ENCODE measurements at regions not wholly inside any gene's neighbourhood (a gene's known extent, or its start where the extent isn't known, plus 50 kb on each side); places are given as distances from the start of the nearest gene placed in this dataset.

- no peak overlapping the region for H3K4me3 ChIP-seq
- no peak overlapping the region for H3K9ac ChIP-seq (ENCODE audit: insufficient read length)
- TF ChIP-seq EZH2 (IDR thresholded peaks at IDR 0.05) (no peak), POLR2AphosphoS5 (IDR thresholded peaks at IDR 0.05; ENCODE audit: borderline replicate concordance, low read depth, low read length) (no peak)
- H3K9me3 ChIP-seq (ENCODE audit: low read depth, low read length): no peaks in the 10 kb centered on the region
- no peak overlapping the region for H3K27ac ChIP-seq
- no peak for DNase-seq (ENCODE audit: low read depth, low spot score)
- no peaks in the 10 kb centered on the region for H3K36me3 ChIP-seq (ENCODE audit: insufficient read depth, low read length)
These were observed 350.6 kb downstream of the MLLT3 start for GRCh38 chr9:20271723-20272122.

- Histone ChIP-seq H3K27ac (no peak overlapping the region), H3K4me3 (no peak overlapping the region), H3K9me3 (ENCODE audit: low read depth, low read length) (no peaks in the 10 kb centered on the region), H3K36me3 (ENCODE audit: insufficient read depth, low read length) (no peaks in the 10 kb centered on the region), H3K9ac (ENCODE audit: insufficient read length) (no peak overlapping the region)
- DNase-seq (ENCODE audit: low read depth, low spot score): no peak
- TF ChIP-seq FOXP2 (optimal IDR thresholded peaks at IDR 0.05; ENCODE audit: control extremely low read depth, extremely low read length, insufficient read depth) (no peak), EZH2 (IDR thresholded peaks at IDR 0.05) (no peak), POLR2AphosphoS5 (IDR thresholded peaks at IDR 0.05; ENCODE audit: borderline replicate concordance, low read depth, low read length) (no peak)
These were observed 351.2 kb downstream of the MLLT3 start for GRCh38 chr9:20271096-20271495.

- Histone ChIP-seq H3K9me3 (ENCODE audit: low read depth, low read length) (no peaks in the 10 kb centered on the region), H3K9ac (ENCODE audit: insufficient read length) (no peak overlapping the region), H3K4me3 (no peak overlapping the region), H3K27ac (no peak overlapping the region), H3K36me3 (ENCODE audit: insufficient read depth, low read length) (no peaks in the 10 kb centered on the region)
- no peak for TF ChIP-seq FOXP2 (optimal IDR thresholded peaks at IDR 0.05; ENCODE audit: control extremely low read depth, extremely low read length, insufficient read depth)
- TF ChIP-seq EZH2 (IDR thresholded peaks at IDR 0.05): no peak
- TF ChIP-seq POLR2AphosphoS5 (IDR thresholded peaks at IDR 0.05; ENCODE audit: borderline replicate concordance, low read depth, low read length): no peak
- no peak for DNase-seq (ENCODE audit: low read depth, low spot score)
These were observed 352.1 kb downstream of the MLLT3 start for GRCh38 chr9:20270161-20270560.

GRCh38 chr9:20269620-20270019 lies 352.7 kb downstream of the MLLT3 start:
- Histone ChIP-seq H3K36me3 (ENCODE audit: insufficient read depth, low read length) (no peaks in the 10 kb centered on the region), H3K9ac (ENCODE audit: insufficient read length) (no peak overlapping the region), H3K4me3 (no peak overlapping the region), H3K9me3 (ENCODE audit: low read depth, low read length) (no peaks in the 10 kb centered on the region), H3K27ac (no peak overlapping the region)
- DNase-seq (ENCODE audit: low read depth, low spot score): no peak
- TF ChIP-seq EZH2 (IDR thresholded peaks at IDR 0.05): no peak
- no peak for TF ChIP-seq POLR2AphosphoS5 (IDR thresholded peaks at IDR 0.05; ENCODE audit: borderline replicate concordance, low read depth, low read length)
- no peak for TF ChIP-seq FOXP2 (optimal IDR thresholded peaks at IDR 0.05; ENCODE audit: control extremely low read depth, extremely low read length, insufficient read depth)

- H3K4me3 ChIP-seq: no peak overlapping the region
- no peak overlapping the region for H3K9ac ChIP-seq (ENCODE audit: insufficient read length)
- no peaks in the 10 kb centered on the region for H3K36me3 ChIP-seq (ENCODE audit: insufficient read depth, low read length)
- H3K27ac ChIP-seq: no peak overlapping the region
- H3K9me3 ChIP-seq (ENCODE audit: low read depth, low read length): no peaks in the 10 kb centered on the region
- TF ChIP-seq EZH2 (IDR thresholded peaks at IDR 0.05): no peak
- TF ChIP-seq POLR2AphosphoS5 (IDR thresholded peaks at IDR 0.05; ENCODE audit: borderline replicate concordance, low read depth, low read length): no peak
- TF ChIP-seq FOXP2 (optimal IDR thresholded peaks at IDR 0.05; ENCODE audit: control extremely low read depth, extremely low read length, insufficient read depth): no peak
- DNase-seq (ENCODE audit: low read depth, low spot score): no peak
These were observed 357.4 kb downstream of the MLLT3 start for GRCh38 chr9:20264896-20265295.

GRCh38 chr9:20262611-20263010 lies 359.7 kb downstream of the MLLT3 start:
- no peak for DNase-seq (ENCODE audit: low read depth, low spot score)

GRCh38 chr9:20256284-20256948 lies 365.9 kb downstream of the MLLT3 start:
- Histone ChIP-seq H3K9ac (ENCODE audit: insufficient read length) (no peak overlapping the region), H3K36me3 (ENCODE audit: insufficient read depth, low read length) (no peaks in the 10 kb centered on the region), H3K4me3 (no peak overlapping the region), H3K9me3 (ENCODE audit: low read depth, low read length) (no peaks in the 10 kb centered on the region), H3K27ac (no peak overlapping the region)
- no peak for DNase-seq (ENCODE audit: low read depth, low spot score)
- TF ChIP-seq FOXP2 (optimal IDR thresholded peaks at IDR 0.05; ENCODE audit: control extremely low read depth, extremely low read length, insufficient read depth) (no peak), EZH2 (IDR thresholded peaks at IDR 0.05) (no peak), POLR2AphosphoS5 (IDR thresholded peaks at IDR 0.05; ENCODE audit: borderline replicate concordance, low read depth, low read length) (no peak)

More at GRCh38 chr9:20262611-20263010, 359.7 kb downstream of the MLLT3 start:
- H3K9me3 ChIP-seq (ENCODE audit: low read depth, low read length): no peaks in the 10 kb centered on the region
- H3K9ac ChIP-seq (ENCODE audit: insufficient read length): no peak overlapping the region
- H3K27ac ChIP-seq: no peak overlapping the region
- TF ChIP-seq POLR2AphosphoS5 (IDR thresholded peaks at IDR 0.05; ENCODE audit: borderline replicate concordance, low read depth, low read length): no peak
- TF ChIP-seq FOXP2 (optimal IDR thresholded peaks at IDR 0.05; ENCODE audit: control extremely low read depth, extremely low read length, insufficient read depth): no peak
- TF ChIP-seq EZH2 (IDR thresholded peaks at IDR 0.05): no peak
- H3K36me3 ChIP-seq (ENCODE audit: insufficient read depth, low read length): no peaks in the 10 kb centered on the region
- H3K4me3 ChIP-seq: no peak overlapping the region

GRCh38 chr9:20255052-20255451 lies 367.2 kb downstream of the MLLT3 start:
- H3K9me3 ChIP-seq (ENCODE audit: low read depth, low read length): no peaks in the 10 kb centered on the region
- H3K9ac ChIP-seq (ENCODE audit: insufficient read length): no peak overlapping the region
- H3K36me3 ChIP-seq (ENCODE audit: insufficient read depth, low read length): no peaks in the 10 kb centered on the region
- no peak overlapping the region for H3K27ac ChIP-seq
- no peak for DNase-seq (ENCODE audit: low read depth, low spot score)
- no peak overlapping the region for H3K4me3 ChIP-seq
- TF ChIP-seq POLR2AphosphoS5 (IDR thresholded peaks at IDR 0.05; ENCODE audit: borderline replicate concordance, low read depth, low read length) (no peak), EZH2 (IDR thresholded peaks at IDR 0.05) (no peak)

- TF ChIP-seq POLR2AphosphoS5 (IDR thresholded peaks at IDR 0.05; ENCODE audit: borderline replicate concordance, low read depth, low read length): no peak
- TF ChIP-seq EZH2 (IDR thresholded peaks at IDR 0.05): no peak
- TF ChIP-seq FOXP2 (optimal IDR thresholded peaks at IDR 0.05; ENCODE audit: control extremely low read depth, extremely low read length, insufficient read depth): no peak
- Histone ChIP-seq H3K4me3 (no peak overlapping the region), H3K9ac (ENCODE audit: insufficient read length) (no peak overlapping the region), H3K27ac (no peak overlapping the region), H3K36me3 (ENCODE audit: insufficient read depth, low read length) (no peaks in the 10 kb centered on the region), H3K9me3 (ENCODE audit: low read depth, low read length) (0 out of 2 replicates have a peak, but pooled peaks cover 3% of the 10 kb centered on the region)
- DNase-seq (ENCODE audit: low read depth, low spot score): no peak
These were observed 368.7 kb downstream of the MLLT3 start for GRCh38 chr9:20253635-20254034.
